GM23338 (cell line): ENCODE measurements at regions not wholly inside any gene's neighbourhood (a gene's known extent, or its start where the extent isn't known, plus 50 kb on each side); places are given as distances from the start of the nearest gene placed in this dataset.
A peak's percentile ranks its signal among the peaks of the same experiment; 100 is the strongest.

ENCODE experiments used
- ATAC-seq: fragments of 200-7000 bp; cut with Tn5 transposase; 3 replicates; pipeline ENCODE4 v1.9.1; 2020
- DNase-seq: peaks from one replicate; pipeline ENCODE4 v3.0.0-alpha.2; 2015; ENCODE audit warnings: low spot score
- H2AFZ ChIP-seq: fragments of 200-600 bp; sonication (generic); 2 replicates; pipeline ENCODE4 v1.8.0; 2016; ENCODE audit warnings: antibody characterized with exemption, mild to moderate bottlenecking, moderate library complexity
- H3F3A ChIP-seq: fragments of 200-600 bp; sonication (generic); replicated peaks from 2 replicates; pipeline ENCODE4 v1.8.0; 2017; ENCODE audit warnings: antibody characterized with exemption, mixed run types, low read depth
- H3K27ac ChIP-seq: fragments of 200-600 bp; sonication (generic); 2 replicates; pipeline ENCODE4 v1.6.1; 2016; ENCODE audit warnings: low read depth
- H3K27me3 ChIP-seq: fragments of 200-600 bp; sonication (generic); 2 replicates; pipeline ENCODE4 v1.8.0; 2016; ENCODE audit warnings: mild to moderate bottlenecking, mixed run types, moderate library complexity; ENCODE audit not compliant: insufficient read depth
- H3K36me3 ChIP-seq: fragments of 200-600 bp; sonication (generic); 2 replicates; pipeline ENCODE4 v1.8.0; 2016; ENCODE audit warnings: mild to moderate bottlenecking; ENCODE audit not compliant: insufficient read depth
- H3K4me1 ChIP-seq: fragments of 200-600 bp; sonication (generic); 2 replicates; pipeline ENCODE4 v1.8.0; 2016; ENCODE audit warnings: mild to moderate bottlenecking, moderate library complexity; ENCODE audit not compliant: insufficient read depth
- H3K4me2 ChIP-seq: fragments of 200-600 bp; sonication (generic); 2 replicates; pipeline ENCODE4 v1.7.1; 2017; ENCODE audit warnings: mixed run types
- H3K4me3 ChIP-seq: fragments of 200-600 bp; sonication (generic); 2 replicates; pipeline ENCODE4 v1.6.1; 2016; ENCODE audit warnings: mixed run types
- H3K79me2 ChIP-seq: fragments of 200-600 bp; sonication (generic); replicated peaks from 2 replicates; pipeline ENCODE4 v1.8.0; 2017; ENCODE audit warnings: mild to moderate bottlenecking; ENCODE audit not compliant: insufficient read depth
- H3K9me2 ChIP-seq: fragments of 200-600 bp; sonication (generic); 2 replicates; pipeline ENCODE4 v1.8.0; 2017; ENCODE audit not compliant: insufficient read depth
- H4K20me1 ChIP-seq: fragments of 200-600 bp; sonication (generic); replicated peaks from 2 replicates; pipeline ENCODE4 v1.8.0; 2017; ENCODE audit warnings: mild to moderate bottlenecking; ENCODE audit not compliant: insufficient read depth
- H3K27ac Mint-ChIP-seq: 2 replicates; pipeline ENCODE4 v1.8.0; 2020; ENCODE audit warnings: inconsistent platforms, mild to moderate bottlenecking, moderate library complexity, mixed read lengths
- H3K27me3 Mint-ChIP-seq: 3 replicates; pipeline ENCODE4 v1.8.0; 2022; ENCODE audit warnings: low read depth, mild to moderate bottlenecking, moderate library complexity, mixed read lengths, inconsistent platforms; ENCODE audit not compliant: insufficient read depth, poor library complexity
- H3K36me3 Mint-ChIP-seq: 3 replicates; pipeline ENCODE4 v1.8.0; 2021; ENCODE audit warnings: low read depth, mild to moderate bottlenecking, inconsistent platforms, moderate library complexity, mixed read lengths
- H3K4me1 Mint-ChIP-seq: 3 replicates; pipeline ENCODE4 v1.8.0; 2020; ENCODE audit warnings: mild to moderate bottlenecking, inconsistent platforms, mixed read lengths
- H3K4me3 Mint-ChIP-seq: 3 replicates; pipeline ENCODE4 v1.8.0; 2021; ENCODE audit warnings: moderate library complexity, mild to moderate bottlenecking, inconsistent platforms, mixed read lengths
- H3K9me3 Mint-ChIP-seq: 3 replicates; pipeline ENCODE4 v1.8.0; 2020; ENCODE audit warnings: moderate library complexity, mild to moderate bottlenecking, inconsistent platforms, mixed read lengths
- CREB1 ChIP-seq: fragments of 250-450 bp; sonication (Bioruptor Pico); IDR thresholded peaks from 2 replicates; pipeline ENCODE4 v1.5.0; 2020; ENCODE audit warnings: low read depth, mild to moderate bottlenecking, moderate library complexity
- CTCF ChIP-seq, 2 experiments: fragments of 200-600 bp in 1 of 2; sonication (generic) in 1 of 2; conservative IDR thresholded peaks; 2 replicates each; pipeline versions ENCODE4 v1.5.1 to v1.6.1; 2016 to 2017; ENCODE audit warnings: antibody characterized with exemption in 2 of 2, low read depth in 2 of 2, mild to moderate bottlenecking in 2 of 2, moderate library complexity in 1 of 2
- ZNF114 ChIP-seq: fragments of 250-450 bp; sonication (Bioruptor Pico); IDR thresholded peaks from 2 replicates; pipeline ENCODE4 v1.5.0; 2020; ENCODE audit warnings: mild to moderate bottlenecking, moderate library complexity
- ZNF331 ChIP-seq: fragments of 250-450 bp; sonication (Bioruptor Pico); IDR thresholded peaks from 2 replicates; pipeline ENCODE4 v1.5.0; 2020; ENCODE audit warnings: low read depth, mild to moderate bottlenecking, moderate library complexity
- TF ChIP-seq, protein P1 (sequence below): IDR thresholded peaks from one replicate; pipeline ENCODE4 v1.6.1; 2018; ENCODE audit warnings: antibody characterized with exemption; ENCODE audit not compliant: unreplicated experiment
- TF ChIP-seq, protein P2 (sequence below): fragments of 250-450 bp; sonication (Bioruptor Pico); IDR thresholded peaks from 2 replicates; pipeline ENCODE4 v1.5.0; 2020; ENCODE audit warnings: mild to moderate bottlenecking, moderate library complexity

DNA sequence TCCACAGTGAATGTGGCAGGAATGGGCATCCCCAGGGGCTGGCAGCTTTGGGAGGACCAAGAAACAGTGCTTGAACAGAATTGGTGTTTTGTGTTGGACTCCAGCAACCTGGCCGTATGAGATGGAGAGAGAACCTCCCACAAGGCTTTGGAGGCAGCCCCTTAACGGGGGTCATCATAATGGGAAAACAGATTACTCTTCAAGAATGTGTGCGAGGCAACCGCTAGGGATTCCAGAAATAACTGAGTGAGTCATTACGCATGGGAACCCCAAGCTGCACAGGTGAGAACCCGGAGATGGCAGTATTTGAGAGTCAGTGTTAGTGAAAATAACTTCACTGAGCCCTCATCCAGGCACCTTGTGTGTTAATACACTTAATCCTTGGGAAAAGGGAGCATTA is 567.8 kb upstream of the TBX3 start:
- no peak for ATAC-seq
- no peaks in the 10 kb centered on the region; the same call in 2 of the 3 replicates for H3K36me3 Mint-ChIP-seq
- no peaks in the 10 kb centered on the region for H3F3A ChIP-seq

DNA sequence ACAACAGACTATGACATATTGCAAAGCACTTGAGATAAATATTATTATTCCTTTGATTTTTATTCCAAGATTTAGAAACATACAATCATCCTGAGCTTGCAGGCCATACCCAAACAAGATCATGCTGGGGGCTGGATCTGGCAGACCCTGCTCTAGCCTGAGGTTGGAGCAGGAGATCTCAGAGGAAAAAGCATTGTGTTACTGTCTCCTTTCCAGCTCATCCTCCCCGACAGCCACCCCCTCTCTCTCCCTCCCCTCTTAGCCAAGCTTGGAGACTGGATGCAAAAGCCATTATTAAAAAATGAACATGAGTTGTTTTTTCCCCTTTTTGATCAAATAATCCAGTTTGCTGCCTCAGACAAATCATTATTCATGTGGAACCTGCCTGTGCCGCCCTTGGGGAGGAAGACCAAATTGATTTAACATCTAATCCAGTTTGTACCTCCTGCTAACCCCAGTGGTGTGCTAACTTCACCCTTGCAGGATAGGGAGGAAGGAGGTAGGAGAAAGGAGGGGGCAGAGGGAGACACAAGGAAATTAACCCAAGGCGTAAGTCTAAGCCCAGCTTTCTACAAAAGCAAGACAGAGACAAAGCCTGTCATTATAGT is 565.8 kb upstream of the TBX3 start:
- no peak overlapping the region for H3K4me3 Mint-ChIP-seq
- Histone ChIP-seq H3K27me3 (no peaks in the 10 kb centered on the region), H3K79me2 (no peaks in the 10 kb centered on the region), H2AFZ (no peak overlapping the region), H3K36me3 (no peaks in the 10 kb centered on the region; the same call in 1 of the 2 replicates), H3K4me2 (no peak overlapping the region), H3K27ac (no peak overlapping the region), H4K20me1 (no peaks in the 10 kb centered on the region), H3K9me2 (peaks cover 11% of the 10 kb centered on the region; the same call in 1 of the 2 replicates), H3F3A (no peaks in the 10 kb centered on the region), H3K4me1 (no peaks in the 10 kb centered on the region), H3K4me3 (no peak overlapping the region)
- TF ChIP-seq, protein P1, sequence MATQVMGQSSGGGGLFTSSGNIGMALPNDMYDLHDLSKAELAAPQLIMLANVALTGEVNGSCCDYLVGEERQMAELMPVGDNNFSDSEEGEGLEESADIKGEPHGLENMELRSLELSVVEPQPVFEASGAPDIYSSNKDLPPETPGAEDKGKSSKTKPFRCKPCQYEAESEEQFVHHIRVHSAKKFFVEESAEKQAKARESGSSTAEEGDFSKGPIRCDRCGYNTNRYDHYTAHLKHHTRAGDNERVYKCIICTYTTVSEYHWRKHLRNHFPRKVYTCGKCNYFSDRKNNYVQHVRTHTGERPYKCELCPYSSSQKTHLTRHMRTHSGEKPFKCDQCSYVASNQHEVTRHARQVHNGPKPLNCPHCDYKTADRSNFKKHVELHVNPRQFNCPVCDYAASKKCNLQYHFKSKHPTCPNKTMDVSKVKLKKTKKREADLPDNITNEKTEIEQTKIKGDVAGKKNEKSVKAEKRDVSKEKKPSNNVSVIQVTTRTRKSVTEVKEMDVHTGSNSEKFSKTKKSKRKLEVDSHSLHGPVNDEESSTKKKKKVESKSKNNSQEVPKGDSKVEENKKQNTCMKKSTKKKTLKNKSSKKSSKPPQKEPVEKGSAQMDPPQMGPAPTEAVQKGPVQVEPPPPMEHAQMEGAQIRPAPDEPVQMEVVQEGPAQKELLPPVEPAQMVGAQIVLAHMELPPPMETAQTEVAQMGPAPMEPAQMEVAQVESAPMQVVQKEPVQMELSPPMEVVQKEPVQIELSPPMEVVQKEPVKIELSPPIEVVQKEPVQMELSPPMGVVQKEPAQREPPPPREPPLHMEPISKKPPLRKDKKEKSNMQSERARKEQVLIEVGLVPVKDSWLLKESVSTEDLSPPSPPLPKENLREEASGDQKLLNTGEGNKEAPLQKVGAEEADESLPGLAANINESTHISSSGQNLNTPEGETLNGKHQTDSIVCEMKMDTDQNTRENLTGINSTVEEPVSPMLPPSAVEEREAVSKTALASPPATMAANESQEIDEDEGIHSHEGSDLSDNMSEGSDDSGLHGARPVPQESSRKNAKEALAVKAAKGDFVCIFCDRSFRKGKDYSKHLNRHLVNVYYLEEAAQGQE = no peak
- TF ChIP-seq, protein P2, sequence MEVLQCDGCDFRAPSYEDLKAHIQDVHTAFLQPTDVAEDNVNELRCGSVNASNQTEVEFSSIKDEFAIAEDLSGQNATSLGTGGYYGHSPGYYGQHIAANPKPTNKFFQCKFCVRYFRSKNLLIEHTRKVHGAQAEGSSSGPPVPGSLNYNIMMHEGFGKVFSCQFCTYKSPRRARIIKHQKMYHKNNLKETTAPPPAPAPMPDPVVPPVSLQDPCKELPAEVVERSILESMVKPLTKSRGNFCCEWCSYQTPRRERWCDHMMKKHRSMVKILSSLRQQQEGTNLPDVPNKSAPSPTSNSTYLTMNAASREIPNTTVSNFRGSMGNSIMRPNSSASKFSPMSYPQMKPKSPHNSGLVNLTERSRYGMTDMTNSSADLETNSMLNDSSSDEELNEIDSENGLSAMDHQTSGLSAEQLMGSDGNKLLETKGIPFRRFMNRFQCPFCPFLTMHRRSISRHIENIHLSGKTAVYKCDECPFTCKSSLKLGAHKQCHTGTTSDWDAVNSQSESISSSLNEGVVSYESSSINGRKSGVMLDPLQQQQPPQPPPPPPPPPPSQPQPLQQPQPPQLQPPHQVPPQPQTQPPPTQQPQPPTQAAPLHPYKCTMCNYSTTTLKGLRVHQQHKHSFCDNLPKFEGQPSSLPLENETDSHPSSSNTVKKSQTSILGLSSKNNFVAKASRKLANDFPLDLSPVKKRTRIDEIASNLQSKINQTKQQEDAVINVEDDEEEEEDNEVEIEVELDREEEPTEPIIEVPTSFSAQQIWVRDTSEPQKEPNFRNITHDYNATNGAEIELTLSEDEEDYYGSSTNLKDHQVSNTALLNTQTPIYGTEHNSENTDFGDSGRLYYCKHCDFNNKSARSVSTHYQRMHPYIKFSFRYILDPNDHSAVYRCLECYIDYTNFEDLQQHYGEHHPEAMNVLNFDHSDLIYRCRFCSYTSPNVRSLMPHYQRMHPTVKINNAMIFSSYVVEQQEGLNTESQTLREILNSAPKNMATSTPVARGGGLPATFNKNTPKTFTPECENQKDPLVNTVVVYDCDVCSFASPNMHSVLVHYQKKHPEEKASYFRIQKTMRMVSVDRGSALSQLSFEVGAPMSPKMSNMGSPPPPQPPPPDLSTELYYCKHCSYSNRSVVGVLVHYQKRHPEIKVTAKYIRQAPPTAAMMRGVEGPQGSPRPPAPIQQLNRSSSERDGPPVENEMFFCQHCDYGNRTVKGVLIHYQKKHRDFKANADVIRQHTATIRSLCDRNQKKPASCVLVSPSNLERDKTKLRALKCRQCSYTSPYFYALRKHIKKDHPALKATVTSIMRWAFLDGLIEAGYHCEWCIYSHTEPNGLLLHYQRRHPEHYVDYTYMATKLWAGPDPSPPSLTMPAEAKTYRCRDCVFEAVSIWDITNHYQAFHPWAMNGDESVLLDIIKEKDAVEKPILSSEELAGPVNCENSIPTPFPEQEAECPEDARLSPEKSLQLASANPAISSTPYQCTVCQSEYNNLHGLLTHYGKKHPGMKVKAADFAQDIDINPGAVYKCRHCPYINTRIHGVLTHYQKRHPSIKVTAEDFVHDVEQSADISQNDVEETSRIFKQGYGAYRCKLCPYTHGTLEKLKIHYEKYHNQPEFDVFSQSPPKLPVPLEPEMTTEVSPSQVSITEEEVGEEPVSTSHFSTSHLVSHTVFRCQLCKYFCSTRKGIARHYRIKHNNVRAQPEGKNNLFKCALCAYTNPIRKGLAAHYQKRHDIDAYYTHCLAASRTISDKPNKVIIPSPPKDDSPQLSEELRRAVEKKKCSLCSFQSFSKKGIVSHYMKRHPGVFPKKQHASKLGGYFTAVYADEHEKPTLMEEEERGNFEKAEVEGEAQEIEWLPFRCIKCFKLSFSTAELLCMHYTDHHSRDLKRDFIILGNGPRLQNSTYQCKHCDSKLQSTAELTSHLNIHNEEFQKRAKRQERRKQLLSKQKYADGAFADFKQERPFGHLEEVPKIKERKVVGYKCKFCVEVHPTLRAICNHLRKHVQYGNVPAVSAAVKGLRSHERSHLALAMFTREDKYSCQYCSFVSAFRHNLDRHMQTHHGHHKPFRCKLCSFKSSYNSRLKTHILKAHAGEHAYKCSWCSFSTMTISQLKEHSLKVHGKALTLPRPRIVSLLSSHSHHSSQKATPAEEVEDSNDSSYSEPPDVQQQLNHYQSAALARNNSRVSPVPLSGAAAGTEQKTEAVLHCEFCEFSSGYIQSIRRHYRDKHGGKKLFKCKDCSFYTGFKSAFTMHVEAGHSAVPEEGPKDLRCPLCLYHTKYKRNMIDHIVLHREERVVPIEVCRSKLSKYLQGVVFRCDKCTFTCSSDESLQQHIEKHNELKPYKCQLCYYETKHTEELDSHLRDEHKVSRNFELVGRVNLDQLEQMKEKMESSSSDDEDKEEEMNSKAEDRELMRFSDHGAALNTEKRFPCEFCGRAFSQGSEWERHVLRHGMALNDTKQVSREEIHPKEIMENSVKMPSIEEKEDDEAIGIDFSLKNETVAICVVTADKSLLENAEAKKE (CRISPR knock-in tag) = no peak
- TF ChIP-seq CTCF (conservative IDR thresholded peaks at IDR 0.05; ENCODE audit: low read depth in 2 of 2) = no peak
- peaks cover 3% of the 10 kb centered on the region; the same call in 1 of the 3 replicates for H3K9me3 Mint-ChIP-seq
- H3K4me1 Mint-ChIP-seq = peaks cover 9% of the 10 kb centered on the region; the same call in 2 of the 3 replicates
- no peaks in the 10 kb centered on the region; the same call in 2 of the 3 replicates for H3K36me3 Mint-ChIP-seq
- H3K27ac Mint-ChIP-seq = no peak overlapping the region
- H3K27me3 Mint-ChIP-seq = peaks cover 5% of the 10 kb centered on the region
- no peak for ATAC-seq
- no peak for DNase-seq

More for the DNA sequence above, 567.8 kb upstream of the TBX3 start:
- no peak overlapping the region for H3K27ac ChIP-seq
- H3K4me1 ChIP-seq = no peaks in the 10 kb centered on the region
- Mint-ChIP-seq H3K4me1 (peaks cover 9% of the 10 kb centered on the region; the same call in 2 of the 3 replicates), H3K9me3 (peaks cover 3% of the 10 kb centered on the region; the same call in 1 of the 3 replicates), H3K27me3 (peaks cover 5% of the 10 kb centered on the region), H3K27ac (no peak overlapping the region), H3K4me3 (no peak overlapping the region)
- H3K79me2 ChIP-seq = no peaks in the 10 kb centered on the region
- no peaks in the 10 kb centered on the region for H4K20me1 ChIP-seq
- TF ChIP-seq CREB1 (CRISPR knock-in tag) (no peak), ZNF114 (CRISPR knock-in tag) (no peak), ZNF331 (CRISPR knock-in tag) (no peak)
- peaks cover 11% of the 10 kb centered on the region; the same call in 1 of the 2 replicates for H3K9me2 ChIP-seq
- no peak overlapping the region for H2AFZ ChIP-seq
- no peaks in the 10 kb centered on the region; the same call in 1 of the 2 replicates for H3K36me3 ChIP-seq
- no peak overlapping the region for H3K4me3 ChIP-seq
- DNase-seq = peak; percentile 39
- H3K4me2 ChIP-seq = no peak overlapping the region
- H3K27me3 ChIP-seq = no peaks in the 10 kb centered on the region
